Activated CD8-positive, alpha-beta T cell treated with anti-CD3 and anti-CD28 coated beads for 36 hours (primary cell): ENCODE measurements at regions not wholly inside any gene's neighbourhood (a gene's known extent, or its start where the extent isn't known, plus 50 kb on each side); places are given as distances from the start of the nearest gene placed in this dataset.

Experiments
- ATAC-seq: fragments of 200-7000 bp; cut with Tn5 transposase; one replicate; pipeline ENCODE4 v1.10.0; 2021; ENCODE audit warnings: mild to moderate bottlenecking, moderate library complexity
- CTCF ChIA-PET: fragments of 350-600 bp; sonication (Branson Sonifier 250); formaldehyde crosslinking; loops from one replicate; lab custom pipeline; 2021; ENCODE audit warnings: antibody characterized with exemption; lab: Charles Lee
- POLR2A ChIA-PET: fragments of 350-600 bp; sonication (Branson Sonifier 250); formaldehyde crosslinking; loops from one replicate; lab custom pipeline; 2021; ENCODE audit warnings: antibody characterized with exemption; lab: Charles Lee
- DNase-seq: peaks from one replicate; pipeline ENCODE4 v3.0.0-alpha.2; 2020
- H3K27ac Mint-ChIP-seq: one replicate; pipeline ENCODE4 v1.8.0; 2021; ENCODE audit warnings: mild to moderate bottlenecking, mixed read lengths
- H3K27me3 Mint-ChIP-seq: one replicate; pipeline ENCODE4 v1.8.0; 2021; ENCODE audit warnings: mixed read lengths
- H3K36me3 Mint-ChIP-seq: one replicate; pipeline ENCODE4 v1.8.0; 2021; ENCODE audit warnings: low read depth, mixed read lengths
- H3K4me1 Mint-ChIP-seq: one replicate; pipeline ENCODE4 v1.8.0; 2021; ENCODE audit warnings: low read depth, mixed read lengths
- H3K4me3 Mint-ChIP-seq: one replicate; pipeline ENCODE4 v1.8.0; 2021; ENCODE audit warnings: mild to moderate bottlenecking, moderate library complexity, mixed read lengths
- H3K9me3 Mint-ChIP-seq: one replicate; pipeline ENCODE4 v1.8.0; 2021; ENCODE audit warnings: mixed read lengths
- intact Hi-C: fragments of 100-400 bp; cut with micrococcal nuclease; formaldehyde crosslinking; loops from one replicate; pipeline ENCODE4 v1.10.0; 2022
- TF ChIP-seq, protein P1 (sequence below): fragments of 200-600 bp; IDR thresholded peaks from one replicate; pipeline ENCODE4 v1.8.0; 2022; ENCODE audit warnings: antibody characterized with exemption, mild to moderate bottlenecking

DNA sequence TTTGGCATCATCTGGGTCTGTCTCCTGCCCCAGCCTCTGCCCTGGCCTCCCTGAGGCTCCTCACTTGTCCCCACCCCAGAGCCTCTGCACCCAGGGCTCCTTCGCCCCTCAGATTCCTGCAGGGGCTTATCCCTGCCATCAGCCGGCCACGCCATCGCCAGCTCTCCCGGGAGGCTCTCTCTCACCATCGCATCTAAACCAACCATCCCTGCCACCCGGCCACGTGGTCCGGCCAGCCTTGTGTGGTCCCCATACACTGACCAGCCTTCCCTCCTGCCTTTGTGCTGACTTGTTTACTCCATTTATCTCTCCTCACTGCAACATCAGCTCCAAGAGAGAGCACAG is 134.3 kb upstream of the IQSEC1 start:
- peaks cover 31% of the 10 kb centered on the region for H3K27me3 Mint-ChIP-seq
- TF ChIP-seq, protein P1, sequence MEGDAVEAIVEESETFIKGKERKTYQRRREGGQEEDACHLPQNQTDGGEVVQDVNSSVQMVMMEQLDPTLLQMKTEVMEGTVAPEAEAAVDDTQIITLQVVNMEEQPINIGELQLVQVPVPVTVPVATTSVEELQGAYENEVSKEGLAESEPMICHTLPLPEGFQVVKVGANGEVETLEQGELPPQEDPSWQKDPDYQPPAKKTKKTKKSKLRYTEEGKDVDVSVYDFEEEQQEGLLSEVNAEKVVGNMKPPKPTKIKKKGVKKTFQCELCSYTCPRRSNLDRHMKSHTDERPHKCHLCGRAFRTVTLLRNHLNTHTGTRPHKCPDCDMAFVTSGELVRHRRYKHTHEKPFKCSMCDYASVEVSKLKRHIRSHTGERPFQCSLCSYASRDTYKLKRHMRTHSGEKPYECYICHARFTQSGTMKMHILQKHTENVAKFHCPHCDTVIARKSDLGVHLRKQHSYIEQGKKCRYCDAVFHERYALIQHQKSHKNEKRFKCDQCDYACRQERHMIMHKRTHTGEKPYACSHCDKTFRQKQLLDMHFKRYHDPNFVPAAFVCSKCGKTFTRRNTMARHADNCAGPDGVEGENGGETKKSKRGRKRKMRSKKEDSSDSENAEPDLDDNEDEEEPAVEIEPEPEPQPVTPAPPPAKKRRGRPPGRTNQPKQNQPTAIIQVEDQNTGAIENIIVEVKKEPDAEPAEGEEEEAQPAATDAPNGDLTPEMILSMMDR, result no peak

DNA sequence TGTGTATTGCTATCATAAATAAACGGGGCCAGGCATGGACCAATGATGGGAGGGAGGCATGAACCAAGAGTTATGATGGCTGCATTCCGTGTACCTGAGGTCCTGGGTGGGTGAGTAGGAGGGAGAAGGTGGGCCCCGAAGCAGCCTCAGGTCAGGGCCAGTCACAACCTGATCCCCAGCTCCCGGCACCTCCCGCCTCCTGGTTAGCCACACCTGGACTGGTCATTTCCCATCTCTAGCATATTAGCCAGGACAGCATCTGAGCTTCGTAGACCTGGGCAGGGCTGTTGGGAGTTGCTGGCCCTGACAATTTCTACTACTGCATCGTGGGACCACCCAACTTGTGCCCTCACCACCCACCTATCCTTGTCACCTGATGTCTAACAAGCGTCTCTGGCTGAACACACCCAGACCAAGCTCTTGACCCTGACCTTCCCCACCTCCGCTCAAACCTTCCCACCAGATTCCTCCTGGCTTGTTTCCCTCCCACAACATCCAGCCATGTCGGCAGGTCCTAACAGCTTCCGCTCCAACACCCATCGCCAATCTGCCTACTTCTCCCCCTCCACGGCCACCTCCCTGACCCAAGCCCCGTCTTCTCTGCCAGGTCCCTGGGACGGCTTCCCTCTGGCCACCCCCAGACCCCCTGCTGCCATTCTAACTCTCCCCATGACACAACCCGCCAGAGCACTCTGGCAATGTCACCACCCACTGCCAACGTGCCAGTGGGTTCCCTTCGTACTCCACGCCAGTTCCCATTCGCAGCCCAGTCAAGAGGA is 133.8 kb upstream of the IQSEC1 start:
- ATAC-seq (no peak), DNase-seq (no peak)
- no peak overlapping the region for H3K27ac Mint-ChIP-seq
- CTCF ChIA-PET, result no interaction called here
- H3K9me3 Mint-ChIP-seq, result no peaks in the 10 kb centered on the region
- peaks cover 2% of the 10 kb centered on the region for H3K4me1 Mint-ChIP-seq
- H3K4me3 Mint-ChIP-seq, result no peak overlapping the region
- POLR2A ChIA-PET, result interaction anchor here (0.9 kb wide), 1 partner anchor 14 kb away, joined by 3 read pairs; no protein-coding TSS in a partner anchor
- no peaks in the 10 kb centered on the region for H3K36me3 Mint-ChIP-seq
- intact Hi-C loops, result no loop called here
- TF ChIP-seq, protein P1, result no peak
- H3K27me3 Mint-ChIP-seq, result peaks cover 33% of the 10 kb centered on the region

More for the DNA sequence above, 134.3 kb upstream of the IQSEC1 start:
- Mint-ChIP-seq H3K36me3 (no peaks in the 10 kb centered on the region), H3K4me3 (no peak overlapping the region), H3K4me1 (peaks cover 2% of the 10 kb centered on the region), H3K27ac (no peak overlapping the region), H3K9me3 (no peaks in the 10 kb centered on the region)
- CTCF ChIA-PET, result no interaction called here
- ATAC-seq (no peak), DNase-seq (no peak)
- POLR2A ChIA-PET, result interaction anchor here (0.9 kb wide), 1 partner anchor 15 kb away, joined by 3 read pairs; no protein-coding TSS in a partner anchor
- intact Hi-C loops, result no loop called here

DNA sequence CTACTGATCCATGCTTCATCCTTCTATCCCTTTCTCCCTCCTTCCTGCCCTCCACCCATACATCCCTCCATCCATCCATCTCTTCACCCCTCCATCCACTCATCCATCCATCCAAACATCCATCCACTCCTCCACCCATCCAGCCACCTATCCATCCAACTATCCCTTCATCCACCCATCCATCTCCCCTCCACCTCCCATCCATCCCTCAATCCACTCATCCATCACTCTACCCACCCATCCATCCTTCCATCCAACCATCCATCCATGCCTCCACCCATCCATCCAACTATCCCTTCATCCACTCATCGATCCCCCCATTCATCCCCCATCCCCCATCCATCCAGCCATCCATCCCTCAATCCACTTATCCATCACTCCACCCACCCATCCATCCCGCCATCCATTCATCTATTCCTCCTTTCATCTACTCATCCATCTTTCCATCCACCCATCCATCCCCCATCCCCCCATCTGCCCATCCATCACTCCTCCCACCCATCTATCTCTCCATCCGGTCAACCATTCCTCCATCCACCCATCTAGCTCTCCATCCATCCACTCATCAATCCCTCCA is 132.4 kb upstream of the IQSEC1 start:
- ChIA-PET POLR2A (no interaction called here), CTCF (no interaction called here)
- no peaks in the 10 kb centered on the region for H3K36me3 Mint-ChIP-seq
- peaks cover 33% of the 10 kb centered on the region for H3K27me3 Mint-ChIP-seq
- no peak overlapping the region for H3K27ac Mint-ChIP-seq
- DNase-seq (no peak), ATAC-seq (no peak)
- no peak overlapping the region for H3K4me3 Mint-ChIP-seq
- no peaks in the 10 kb centered on the region for H3K9me3 Mint-ChIP-seq
- H3K4me1 Mint-ChIP-seq, result peaks cover 2% of the 10 kb centered on the region
- intact Hi-C loops, result no loop called here
- TF ChIP-seq, protein P1, result no peak

DNA sequence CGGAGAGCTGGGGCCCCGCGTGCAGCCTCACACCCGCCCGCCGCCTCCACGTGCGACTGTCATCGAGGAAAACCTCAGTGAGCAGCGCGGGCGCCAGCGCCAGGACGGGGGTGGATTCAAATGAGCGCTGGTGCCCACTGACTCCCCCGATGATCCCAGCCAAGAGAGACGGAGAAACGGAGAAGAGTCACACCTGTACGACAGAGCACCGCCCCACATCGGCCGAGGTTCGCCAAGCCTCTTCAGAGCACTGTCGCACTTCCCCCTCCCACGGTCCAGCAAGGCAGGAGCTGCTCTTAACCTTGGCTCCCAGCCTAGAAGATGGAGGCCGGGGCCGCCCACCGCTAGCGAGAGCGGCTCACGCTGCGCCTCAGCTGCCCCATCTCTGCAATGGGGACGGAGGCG is 130.9 kb upstream of the IQSEC1 start:
- Mint-ChIP-seq H3K27ac (no peak overlapping the region), H3K27me3 (peaks cover 37% of the 10 kb centered on the region), H3K4me1 (peaks cover 2% of the 10 kb centered on the region), H3K36me3 (no peaks in the 10 kb centered on the region), H3K4me3 (no peak overlapping the region), H3K9me3 (no peaks in the 10 kb centered on the region)
- POLR2A ChIA-PET, result no interaction called here
- no peak for ATAC-seq
- peak; percentile 14 for DNase-seq
- TF ChIP-seq, protein P1, result no peak
- CTCF ChIA-PET, result interaction anchor here (1.1 kb wide), 1 partner anchor 112 kb away, joined by 4 read pairs; no protein-coding TSS in a partner anchor
- intact Hi-C loops, result no loop called here
